ENCODE measurements at regions not wholly inside any gene's neighbourhood (a gene's known extent, or its start where the extent isn't known, plus 50 kb on each side); places are given as distances from the start of the nearest gene placed in this dataset.

- intact Hi-C loops (cut with DNase I): no loop called here
- Histone ChIP-seq H3K27me3 (no peaks in the 10 kb centered on the region), H3K4me1 (no peaks in the 10 kb centered on the region), H3K9me3 (no peaks in the 10 kb centered on the region), H3K27ac (no peak overlapping the region), H3K4me3 (no peak overlapping the region), H3K36me3 (no peaks in the 10 kb centered on the region)
- no peak for TF ChIP-seq CTCF (IDR thresholded peaks at IDR 0.05)
- DNase-seq (peak in 1 of 4 donors; percentile 23), ATAC-seq (peak; percentile 74)
Observed at GRCh38 chr4:89482251-89482650, 174.7 kb upstream of the GPRIN3 start.

GRCh38 chr4:89469930-89470375 lies 162.4 kb upstream of the GPRIN3 start:
- ATAC-seq (peak; percentile 80), DNase-seq (no peak)
- intact Hi-C loops (cut with DNase I): no loop called here
- no peak for TF ChIP-seq CTCF (IDR thresholded peaks at IDR 0.05)
- Histone ChIP-seq H3K4me3 (no peak overlapping the region), H3K9me3 (no peaks in the 10 kb centered on the region), H3K4me1 (peaks cover 0 to 9% of the 10 kb centered on the region in 2 donors), H3K27me3 (no peaks in the 10 kb centered on the region), H3K36me3 (no peaks in the 10 kb centered on the region), H3K27ac (peak overlapping the region; percentile 4 to 74)

- H3K27ac ChIP-seq: peak overlapping the region; percentile 4 to 74
- ATAC-seq: peak; percentile 30
- TF ChIP-seq CTCF (IDR thresholded peaks at IDR 0.05): no peak
Observed at GRCh38 chr4:89469516-89469915, 161.9 kb upstream of the GPRIN3 start.

GRCh38 chr4:89468602-89469001 lies 161.0 kb upstream of the GPRIN3 start:
- Histone ChIP-seq H3K27me3 (no peaks in the 10 kb centered on the region), H3K9me3 (no peaks in the 10 kb centered on the region), H3K4me1 (peaks cover 0 to 9% of the 10 kb centered on the region in 2 donors), H3K27ac (no peak overlapping the region), H3K36me3 (no peaks in the 10 kb centered on the region), H3K4me3 (no peak overlapping the region)
- DNase-seq: no peak
- ATAC-seq: no peak
- intact Hi-C loops (cut with DNase I): no loop called here
- no peak for TF ChIP-seq CTCF (IDR thresholded peaks at IDR 0.05)

More at GRCh38 chr4:89469516-89469915, 161.9 kb upstream of the GPRIN3 start:
- H3K9me3 ChIP-seq: no peaks in the 10 kb centered on the region
- DNase-seq: no peak
- H3K27me3 ChIP-seq: no peaks in the 10 kb centered on the region
- H3K4me1 ChIP-seq: peaks cover 0 to 9% of the 10 kb centered on the region in 2 donors
- intact Hi-C loops (cut with DNase I): no loop called here
- H3K36me3 ChIP-seq: no peaks in the 10 kb centered on the region
- H3K4me3 ChIP-seq: no peak overlapping the region

GRCh38 chr4:89463341-89463740 lies 155.7 kb upstream of the GPRIN3 start:
- Histone ChIP-seq H3K9me3 (no peaks in the 10 kb centered on the region), H3K4me1 (no peaks in the 10 kb centered on the region), H3K36me3 (no peaks in the 10 kb centered on the region), H3K27ac (no peak overlapping the region), H3K4me3 (no peak overlapping the region), H3K27me3 (no peaks in the 10 kb centered on the region)
- ATAC-seq (no peak), DNase-seq (no peak)
- no peak for TF ChIP-seq CTCF (IDR thresholded peaks at IDR 0.05)
- intact Hi-C loops (cut with DNase I): no loop called here

All from left lung (tissue), 4 donors.